K562 (cell line): ENCODE measurements at regions not wholly inside any gene's neighbourhood (a gene's known extent, or its start where the extent isn't known, plus 50 kb on each side); places are given as distances from the start of the nearest gene placed in this dataset.

Source experiments
- ATAC-seq: fragments of 200-7000 bp; cut with Tn5 transposase; 3 replicates; pipeline ENCODE4 v1.9.1; 2020; ENCODE audit warnings: moderate library complexity
- BruUV-seq: library from RNA; stranded (reverse); fragments of 400-500 nt; replicated peaks from 2 replicates; lab custom pipeline; 2021; lab: Mats Ljungman, UMichigan
- CTCF ChIA-PET: fragments of 300-600 bp; formaldehyde crosslinking; extraction: SDS; loops from one replicate; lab custom pipeline; 2021; ENCODE audit warnings: low intra/inter-chr PET ratio; lab: Yijun Ruan, JAX
- POLR2A ChIA-PET: fragments of 300-600, 350-650 bp; sonication (Branson Sonifier 250); formaldehyde crosslinking; extraction: SDS; loops from one replicate; lab custom pipeline; 2021; ENCODE audit warnings: antibody characterized with exemption, inconsistent platforms; lab: Yijun Ruan, JAX
- DNase-seq, 4 experiments: peaks; one replicate each; pipeline versions ENCODE4 v3.0.0 to v3.0.0-alpha.2; 2011 to 2018; ENCODE audit warnings: low spot score in 3 of 4, mixed read lengths in 3 of 4; ENCODE audit errors: extremely low read depth in 1 of 4
- FAIRE-seq: peaks from 2 replicates; lab custom pipeline; 2011; peaks lifted over from hg19 to GRCh38; lab: Jason Lieb, UNC
- H2AFZ ChIP-seq: 2 replicates; pipeline ENCODE4 v1.6.0; 2011; ENCODE audit warnings: low read depth, low read length, control low read depth, inconsistent platforms
- H3K27ac ChIP-seq: fragments of 200-600 bp; 3 replicates; pipeline ENCODE4 v1.8.0; 2011; ENCODE audit warnings: low read depth, mild to moderate bottlenecking, control low read depth, inconsistent platforms, low read length, moderate library complexity, mixed read lengths; ENCODE audit errors: extremely low read depth
- H3K27me3 ChIP-seq, 2 experiments: fragments of 300-600 bp in 1 of 2; 2 replicates in 1 of 2; 3 replicates in 1 of 2; pipeline versions ENCODE4 v1.6.0 to v1.8.0; 2011; ENCODE audit warnings: inconsistent platforms in 2 of 2, low read length in 2 of 2, mild to moderate bottlenecking in 1 of 2, mixed read lengths in 1 of 2, moderate library complexity in 1 of 2; ENCODE audit not compliant: control insufficient read depth in 2 of 2, insufficient read depth in 2 of 2
- H3K36me3 ChIP-seq: fragments of 300-600 bp; 3 replicates; pipeline ENCODE4 v1.8.0; 2011; ENCODE audit warnings: mild to moderate bottlenecking, low read length, inconsistent platforms; ENCODE audit not compliant: control insufficient read depth, insufficient read depth
- H3K4me1 ChIP-seq, 2 experiments: fragments of 200-600 bp in 1 of 2; replicated peaks in 1 of 2; 2 replicates in 1 of 2; 3 replicates in 1 of 2; pipeline versions ENCODE4 v1.5.1 to v1.8.0; 2011; ENCODE audit warnings: inconsistent platforms in 2 of 2, low read length in 2 of 2, mild to moderate bottlenecking in 1 of 2, mixed read lengths in 1 of 2, moderate library complexity in 1 of 2; ENCODE audit not compliant: control insufficient read depth in 2 of 2, insufficient read depth in 2 of 2
- H3K4me2 ChIP-seq: 2 replicates; pipeline ENCODE4 v1.6.1; 2011; ENCODE audit warnings: low read length, control low read depth, inconsistent platforms, mixed read lengths; ENCODE audit not compliant: insufficient read depth
- H3K4me3 ChIP-seq: fragments of 200-600 bp; sonication (generic), shearing (Covaris generic); 2 replicates; pipeline ENCODE4 v1.5.1; 2016; ENCODE audit warnings: control low read depth, inconsistent platforms
- H3K79me2 ChIP-seq: fragments of 200-600 bp; 3 replicates; pipeline ENCODE4 v1.8.0; 2011; ENCODE audit warnings: low read length, inconsistent platforms; ENCODE audit not compliant: control insufficient read depth, insufficient read depth
- H3K9ac ChIP-seq, 2 experiments: 2 replicates each; pipeline versions ENCODE4 v1.6.0 to v1.6.1; 2011; ENCODE audit warnings: low read depth in 2 of 2, low read length in 2 of 2, control low read depth in 1 of 2, inconsistent platforms in 1 of 2, mild to moderate bottlenecking in 1 of 2, mixed read lengths in 1 of 2; ENCODE audit not compliant: insufficient read depth in 1 of 2
- H3K9me1 ChIP-seq: one replicate; pipeline ENCODE4 v1.6.0; 2011; ENCODE audit warnings: inconsistent platforms, mild to moderate bottlenecking, low read length, moderate library complexity; ENCODE audit not compliant: control insufficient read depth, insufficient read depth
- H3K9me3 ChIP-seq: replicated peaks from 2 replicates; pipeline ENCODE4 v1.5.1; 2011; ENCODE audit warnings: low read depth, low read length, inconsistent platforms; ENCODE audit not compliant: control insufficient read depth, insufficient read depth
- H4K20me1 ChIP-seq: replicated peaks from 2 replicates; pipeline ENCODE4 v1.6.1; 2011; ENCODE audit warnings: low read length, inconsistent platforms, mixed read lengths; ENCODE audit not compliant: control insufficient read depth, insufficient read depth
- CEBPG ChIP-seq, 3 experiments: fragments of 200-800 bp in 1 of 3; sonication (Bioruptor generic) in 1 of 3; sonication (generic) in 1 of 3; formaldehyde crosslinking in 1 of 3; IDR thresholded peaks in 2 of 3; conservative IDR thresholded peaks in 1 of 3; 2 replicates each; pipeline versions ENCODE4 v1.6.1 to v1.8.0; 2016 to 2022; ENCODE audit warnings: missing compliant biosample characterization in 2 of 3, missing genetic modification characterization in 2 of 3, mild to moderate bottlenecking in 1 of 3, missing genetic modification reagents in 1 of 3
- SP1 ChIP-seq: sonication (generic); formaldehyde crosslinking; IDR thresholded peaks from 2 replicates; pipeline ENCODE4 v1.8.1; 2022; ENCODE audit warnings: mild to moderate bottlenecking, missing genetic modification reagents
- STAG1 ChIP-seq: sonication (generic); formaldehyde crosslinking; IDR thresholded peaks from 2 replicates; pipeline ENCODE4 v1.5.0; 2020; ENCODE audit warnings: missing genetic modification reagents, borderline replicate concordance
- XRCC3 ChIP-seq: fragments of 450-650 bp; IDR thresholded peaks from 2 replicates; pipeline ENCODE4 v1.6.1; 2017; ENCODE audit warnings: mild to moderate bottlenecking, moderate library complexity
- ZNF232 ChIP-seq: sonication (generic); formaldehyde crosslinking; IDR thresholded peaks from 2 replicates; pipeline ENCODE4 v1.8.0; 2022; ENCODE audit warnings: mild to moderate bottlenecking, missing genetic modification reagents
- WGBS: fragments of 100-300 bp; shearing (Covaris generic); methylation state at CpG from one replicate; pipeline ENCODE4 v1.1.6; 2016; ENCODE audit warnings: low coverage, mixed read lengths; ENCODE audit not compliant: insufficient coverage; ENCODE audit errors: missing lambda C conversion rate; 5-methylcytosine and 5-hydroxymethylcytosine counted together
- in situ Hi-C: fragments of 300-500 bp; cut with MboI; formaldehyde crosslinking; loops from 4 replicates; pipeline ENCODE4 v1.15.0; 2018; ENCODE audit warnings: inconsistent platforms, mixed read lengths
- intact Hi-C: fragments of 100-400 bp; cut with micrococcal nuclease; formaldehyde crosslinking; loops from 2 replicates; pipeline ENCODE4 v1.14.2; 2022
- TF ChIP-seq, protein P1 (sequence below), 2 experiments: fragments of 450-650 bp in 1 of 2; IDR thresholded peaks; 2 replicates each; pipeline ENCODE4 v1.6.1; 2011 to 2017; ENCODE audit warnings: low read depth in 2 of 2, antibody characterized with exemption in 1 of 2, borderline replicate concordance in 1 of 2, low read length in 1 of 2, mild to moderate bottlenecking in 1 of 2, mixed read lengths in 1 of 2; ENCODE audit not compliant: control insufficient read depth in 1 of 2
- TF ChIP-seq, protein P2 (sequence below): fragments of 450-650 bp; IDR thresholded peaks from 2 replicates; pipeline ENCODE4 v1.6.1; 2017; ENCODE audit warnings: mild to moderate bottlenecking, moderate library complexity

DNA sequence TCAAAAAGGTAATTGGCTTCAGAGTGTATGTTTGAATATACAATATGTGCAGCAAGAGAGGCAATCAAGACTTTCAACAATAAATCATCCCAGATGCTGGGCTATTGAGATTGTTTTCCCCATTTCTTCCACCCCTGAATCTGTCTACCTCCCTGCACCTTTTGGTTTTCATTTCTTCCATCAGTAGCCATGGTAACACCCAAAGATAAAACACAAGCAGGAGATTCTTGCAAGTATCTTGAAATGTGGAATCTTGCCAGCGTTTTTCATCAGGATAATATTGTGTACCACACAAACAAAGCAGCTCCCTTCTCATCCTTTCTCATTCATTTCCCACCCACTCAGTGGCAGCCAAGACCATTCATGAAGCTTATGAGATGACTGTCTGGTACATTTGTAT is 73.0 kb upstream of the NRSN1 start (continued):
- TF ChIP-seq, protein P1, sequence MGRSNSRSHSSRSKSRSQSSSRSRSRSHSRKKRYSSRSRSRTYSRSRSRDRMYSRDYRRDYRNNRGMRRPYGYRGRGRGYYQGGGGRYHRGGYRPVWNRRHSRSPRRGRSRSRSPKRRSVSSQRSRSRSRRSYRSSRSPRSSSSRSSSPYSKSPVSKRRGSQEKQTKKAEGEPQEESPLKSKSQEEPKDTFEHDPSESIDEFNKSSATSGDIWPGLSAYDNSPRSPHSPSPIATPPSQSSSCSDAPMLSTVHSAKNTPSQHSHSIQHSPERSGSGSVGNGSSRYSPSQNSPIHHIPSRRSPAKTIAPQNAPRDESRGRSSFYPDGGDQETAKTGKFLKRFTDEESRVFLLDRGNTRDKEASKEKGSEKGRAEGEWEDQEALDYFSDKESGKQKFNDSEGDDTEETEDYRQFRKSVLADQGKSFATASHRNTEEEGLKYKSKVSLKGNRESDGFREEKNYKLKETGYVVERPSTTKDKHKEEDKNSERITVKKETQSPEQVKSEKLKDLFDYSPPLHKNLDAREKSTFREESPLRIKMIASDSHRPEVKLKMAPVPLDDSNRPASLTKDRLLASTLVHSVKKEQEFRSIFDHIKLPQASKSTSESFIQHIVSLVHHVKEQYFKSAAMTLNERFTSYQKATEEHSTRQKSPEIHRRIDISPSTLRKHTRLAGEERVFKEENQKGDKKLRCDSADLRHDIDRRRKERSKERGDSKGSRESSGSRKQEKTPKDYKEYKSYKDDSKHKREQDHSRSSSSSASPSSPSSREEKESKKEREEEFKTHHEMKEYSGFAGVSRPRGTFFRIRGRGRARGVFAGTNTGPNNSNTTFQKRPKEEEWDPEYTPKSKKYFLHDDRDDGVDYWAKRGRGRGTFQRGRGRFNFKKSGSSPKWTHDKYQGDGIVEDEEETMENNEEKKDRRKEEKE (IDR thresholded peaks at IDR 0.05; ENCODE audit: borderline replicate concordance in 1 of 2, control insufficient read depth in 1 of 2, low read depth in 2 of 2, low read length in 1 of 2) = no peak
- no peak for TF ChIP-seq ZNF232 (CRISPR knock-in tag)

DNA sequence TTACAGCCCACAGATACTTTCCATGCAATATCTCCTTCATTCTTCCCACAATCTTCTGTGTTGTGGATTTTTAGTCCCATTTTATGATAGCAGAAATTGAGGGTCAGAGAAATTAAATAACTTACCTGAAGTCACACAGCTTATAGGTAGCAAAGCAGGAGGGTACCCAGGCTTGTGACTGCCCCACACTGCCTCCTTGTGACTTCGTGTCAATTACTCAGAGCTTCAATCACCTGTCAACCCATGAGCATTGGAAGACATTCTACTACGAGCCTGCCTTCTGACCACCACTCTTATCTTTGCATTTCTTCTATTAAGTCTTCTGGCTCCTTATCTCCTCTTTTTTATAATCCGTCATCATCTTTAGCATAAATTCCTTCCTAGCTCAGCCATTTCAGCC is 71.6 kb upstream of the NRSN1 start:
- FAIRE-seq = no peak
- POLR2A ChIA-PET = interaction anchor here (0.6 kb wide), 1 partner anchor 1370 kb away, joined by 4 read pairs; no protein-coding TSS in a partner anchor
- no peaks in the 10 kb centered on the region for H3K27me3 ChIP-seq
- CTCF ChIA-PET = no interaction called here
- no peak for TF ChIP-seq SP1
- TF ChIP-seq, protein P2, sequence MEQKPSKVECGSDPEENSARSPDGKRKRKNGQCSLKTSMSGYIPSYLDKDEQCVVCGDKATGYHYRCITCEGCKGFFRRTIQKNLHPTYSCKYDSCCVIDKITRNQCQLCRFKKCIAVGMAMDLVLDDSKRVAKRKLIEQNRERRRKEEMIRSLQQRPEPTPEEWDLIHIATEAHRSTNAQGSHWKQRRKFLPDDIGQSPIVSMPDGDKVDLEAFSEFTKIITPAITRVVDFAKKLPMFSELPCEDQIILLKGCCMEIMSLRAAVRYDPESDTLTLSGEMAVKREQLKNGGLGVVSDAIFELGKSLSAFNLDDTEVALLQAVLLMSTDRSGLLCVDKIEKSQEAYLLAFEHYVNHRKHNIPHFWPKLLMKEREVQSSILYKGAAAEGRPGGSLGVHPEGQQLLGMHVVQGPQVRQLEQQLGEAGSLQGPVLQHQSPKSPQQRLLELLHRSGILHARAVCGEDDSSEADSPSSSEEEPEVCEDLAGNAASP = no peak
- TF ChIP-seq XRCC3 = no peak
- TF ChIP-seq STAG1 (CRISPR knock-in tag) = no peak
- TF ChIP-seq CEBPG (CRISPR knock-in tag; IDR thresholded peaks at IDR 0.05) = no peak
- TF ChIP-seq CEBPG (tag; conservative IDR thresholded peaks at IDR 0.05 in 1 of 2, IDR thresholded peaks at IDR 0.05 in 1 of 2) = no peak
- H3K4me3 ChIP-seq = no peak overlapping the region
- no TSS peak for BruUV-seq
- no peaks in the 10 kb centered on the region for H3K9me3 ChIP-seq
- no peaks in the 10 kb centered on the region for H3K36me3 ChIP-seq
- no peak overlapping the region for H3K9ac ChIP-seq
- 5% methylated on average over 3 of the region's 3 CpGs for WGBS
- H2AFZ ChIP-seq = no peak overlapping the region
- H3K4me2 ChIP-seq = no peak overlapping the region
- no peaks in the 10 kb centered on the region for H3K4me1 ChIP-seq
- H3K79me2 ChIP-seq = no peaks in the 10 kb centered on the region
- H4K20me1 ChIP-seq = no peaks in the 10 kb centered on the region
- no peak overlapping the region for H3K27ac ChIP-seq
- H3K9me1 ChIP-seq = no peaks in the 10 kb centered on the region
- no peak for DNase-seq
- no peak for ATAC-seq
- in situ Hi-C loops (no loop called here), intact Hi-C loops (no loop called here)
